Panc1 (cell line): ENCODE measurements at regions not wholly inside any gene's neighbourhood (a gene's known extent, or its start where the extent isn't known, plus 50 kb on each side); places are given as distances from the start of the nearest gene placed in this dataset.

ENCODE experiments used
- POLR2AphosphoS5 ChIP-seq: IDR thresholded peaks from 2 replicates; pipeline ENCODE4 v1.6.1; 2012; ENCODE audit warnings: mild to moderate bottlenecking, low read depth, low read length, moderate library complexity
- SIN3A ChIP-seq: IDR thresholded peaks from 2 replicates; pipeline ENCODE4 v1.6.1; 2012; ENCODE audit warnings: low read depth, mild to moderate bottlenecking, low read length, moderate library complexity, borderline replicate concordance; ENCODE audit not compliant: insufficient read depth
- TCF7L2 ChIP-seq: IDR thresholded peaks from 2 replicates; pipeline ENCODE4 v1.6.1; 2011; ENCODE audit warnings: mild to moderate bottlenecking, low read depth, low read length, inconsistent platforms
- TF ChIP-seq, protein P1 (sequence below): fragments of 450-650 bp; IDR thresholded peaks from 2 replicates; pipeline ENCODE4 v1.5.1; 2017; ENCODE audit warnings: mild to moderate bottlenecking
- TF ChIP-seq, protein P2 (sequence below), 2 experiments: IDR thresholded peaks; 2 replicates each; pipeline ENCODE4 v1.6.1; 2011 to 2012; ENCODE audit warnings: low read depth in 2 of 2, control low read depth in 1 of 2, low read length in 1 of 2, mild to moderate bottlenecking in 1 of 2, moderate library complexity in 1 of 2; ENCODE audit not compliant: insufficient read depth in 1 of 2

DNA sequence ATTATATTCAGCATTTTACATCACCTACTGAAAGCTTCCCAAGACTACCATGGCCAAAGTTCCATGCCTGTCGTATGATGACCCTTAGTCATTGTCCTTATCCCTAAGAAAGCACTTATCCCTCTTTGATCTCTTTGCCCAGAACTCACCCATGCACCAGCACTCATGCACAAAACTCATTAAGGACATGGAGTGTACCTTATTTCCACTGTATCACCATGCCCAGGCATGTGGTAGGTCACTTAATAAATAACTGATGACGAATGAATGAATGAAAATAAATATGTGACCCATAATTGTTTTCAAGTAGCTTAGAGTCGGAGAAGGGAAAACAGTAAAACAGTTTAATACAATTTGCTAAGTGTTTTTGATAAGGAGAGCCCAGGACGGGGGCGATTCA is 220.1 kb downstream of the IKZF2 start:
- TF ChIP-seq, protein P1, sequence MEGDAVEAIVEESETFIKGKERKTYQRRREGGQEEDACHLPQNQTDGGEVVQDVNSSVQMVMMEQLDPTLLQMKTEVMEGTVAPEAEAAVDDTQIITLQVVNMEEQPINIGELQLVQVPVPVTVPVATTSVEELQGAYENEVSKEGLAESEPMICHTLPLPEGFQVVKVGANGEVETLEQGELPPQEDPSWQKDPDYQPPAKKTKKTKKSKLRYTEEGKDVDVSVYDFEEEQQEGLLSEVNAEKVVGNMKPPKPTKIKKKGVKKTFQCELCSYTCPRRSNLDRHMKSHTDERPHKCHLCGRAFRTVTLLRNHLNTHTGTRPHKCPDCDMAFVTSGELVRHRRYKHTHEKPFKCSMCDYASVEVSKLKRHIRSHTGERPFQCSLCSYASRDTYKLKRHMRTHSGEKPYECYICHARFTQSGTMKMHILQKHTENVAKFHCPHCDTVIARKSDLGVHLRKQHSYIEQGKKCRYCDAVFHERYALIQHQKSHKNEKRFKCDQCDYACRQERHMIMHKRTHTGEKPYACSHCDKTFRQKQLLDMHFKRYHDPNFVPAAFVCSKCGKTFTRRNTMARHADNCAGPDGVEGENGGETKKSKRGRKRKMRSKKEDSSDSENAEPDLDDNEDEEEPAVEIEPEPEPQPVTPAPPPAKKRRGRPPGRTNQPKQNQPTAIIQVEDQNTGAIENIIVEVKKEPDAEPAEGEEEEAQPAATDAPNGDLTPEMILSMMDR, result no peak
- TF ChIP-seq, protein P2, sequence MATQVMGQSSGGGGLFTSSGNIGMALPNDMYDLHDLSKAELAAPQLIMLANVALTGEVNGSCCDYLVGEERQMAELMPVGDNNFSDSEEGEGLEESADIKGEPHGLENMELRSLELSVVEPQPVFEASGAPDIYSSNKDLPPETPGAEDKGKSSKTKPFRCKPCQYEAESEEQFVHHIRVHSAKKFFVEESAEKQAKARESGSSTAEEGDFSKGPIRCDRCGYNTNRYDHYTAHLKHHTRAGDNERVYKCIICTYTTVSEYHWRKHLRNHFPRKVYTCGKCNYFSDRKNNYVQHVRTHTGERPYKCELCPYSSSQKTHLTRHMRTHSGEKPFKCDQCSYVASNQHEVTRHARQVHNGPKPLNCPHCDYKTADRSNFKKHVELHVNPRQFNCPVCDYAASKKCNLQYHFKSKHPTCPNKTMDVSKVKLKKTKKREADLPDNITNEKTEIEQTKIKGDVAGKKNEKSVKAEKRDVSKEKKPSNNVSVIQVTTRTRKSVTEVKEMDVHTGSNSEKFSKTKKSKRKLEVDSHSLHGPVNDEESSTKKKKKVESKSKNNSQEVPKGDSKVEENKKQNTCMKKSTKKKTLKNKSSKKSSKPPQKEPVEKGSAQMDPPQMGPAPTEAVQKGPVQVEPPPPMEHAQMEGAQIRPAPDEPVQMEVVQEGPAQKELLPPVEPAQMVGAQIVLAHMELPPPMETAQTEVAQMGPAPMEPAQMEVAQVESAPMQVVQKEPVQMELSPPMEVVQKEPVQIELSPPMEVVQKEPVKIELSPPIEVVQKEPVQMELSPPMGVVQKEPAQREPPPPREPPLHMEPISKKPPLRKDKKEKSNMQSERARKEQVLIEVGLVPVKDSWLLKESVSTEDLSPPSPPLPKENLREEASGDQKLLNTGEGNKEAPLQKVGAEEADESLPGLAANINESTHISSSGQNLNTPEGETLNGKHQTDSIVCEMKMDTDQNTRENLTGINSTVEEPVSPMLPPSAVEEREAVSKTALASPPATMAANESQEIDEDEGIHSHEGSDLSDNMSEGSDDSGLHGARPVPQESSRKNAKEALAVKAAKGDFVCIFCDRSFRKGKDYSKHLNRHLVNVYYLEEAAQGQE (IDR thresholded peaks at IDR 0.05; ENCODE audit: insufficient read depth in 1 of 2, low read depth in 2 of 2, low read length in 1 of 2), result no peak
- no peak for TF ChIP-seq SIN3A
- TF ChIP-seq POLR2AphosphoS5, result no peak
- no peak for TF ChIP-seq TCF7L2
